Caco-2 (cell line): ENCODE measurements at regions not wholly inside any gene's neighbourhood (a gene's known extent, or its start where the extent isn't known, plus 50 kb on each side); places are given as distances from the start of the nearest gene placed in this dataset.

ENCODE experiments used
- BruUV-seq: library from RNA; stranded (reverse); fragments of 400-500 nt; replicated peaks from 2 replicates; lab custom pipeline; 2021; lab: Mats Ljungman, UMichigan
- CTCF ChIA-PET: fragments of 300-600 bp; sonication (Branson Sonifier 250); formaldehyde crosslinking; loops from one replicate; lab custom pipeline; 2022; ENCODE audit warnings: antibody characterized with exemption; lab: Charles Lee
- POLR2A ChIA-PET: fragments of 300-600 bp; sonication (Branson Sonifier 250); formaldehyde crosslinking; loops from one replicate; lab custom pipeline; 2022; ENCODE audit warnings: antibody characterized with exemption; lab: Charles Lee
- DNase-seq, 2 experiments: peaks; one replicate each; pipeline versions ENCODE4 v3.0.0 to v3.0.0-alpha.2; 2020 to 2022
- H3K27me3 ChIP-seq: replicated peaks from 2 replicates; pipeline ENCODE4 v1.6.0; 2011; ENCODE audit warnings: low read length; ENCODE audit not compliant: control insufficient read depth, insufficient read depth
- H3K36me3 ChIP-seq: 2 replicates; pipeline ENCODE4 v1.5.1; 2011; ENCODE audit warnings: low read length; ENCODE audit not compliant: control insufficient read depth, insufficient read depth
- H3K4me1 ChIP-seq: fragments of 250-450 bp; sonication (Bioruptor Pico); 2 replicates; pipeline ENCODE4 v1.5.1; 2020; ENCODE audit warnings: mild to moderate bottlenecking
- H3K4me3 ChIP-seq: 2 replicates; pipeline ENCODE4 v1.5.1; 2011; ENCODE audit warnings: low read depth, mild to moderate bottlenecking, control low read depth, low read length
- H3K9me3 ChIP-seq: fragments of 250-450 bp; sonication (Bioruptor Pico); 2 replicates; pipeline ENCODE4 v1.5.1; 2020; ENCODE audit warnings: mild to moderate bottlenecking, moderate library complexity
- H3K27ac Mint-ChIP-seq: one replicate; pipeline ENCODE4 v1.8.0; 2022; ENCODE audit warnings: mixed read lengths; ENCODE audit not compliant: unreplicated experiment
- H3K27me3 Mint-ChIP-seq: one replicate; pipeline ENCODE4 v1.8.0; 2022; ENCODE audit warnings: mixed read lengths; ENCODE audit not compliant: insufficient read depth, unreplicated experiment
- H3K36me3 Mint-ChIP-seq: one replicate; pipeline ENCODE4 v1.8.0; 2022; ENCODE audit warnings: mild to moderate bottlenecking, mixed read lengths; ENCODE audit not compliant: insufficient read depth, unreplicated experiment
- H3K4me1 Mint-ChIP-seq: one replicate; pipeline ENCODE4 v1.8.0; 2022; ENCODE audit warnings: low read depth, mixed read lengths; ENCODE audit not compliant: unreplicated experiment
- H3K4me3 Mint-ChIP-seq: one replicate; pipeline ENCODE4 v1.8.0; 2022; ENCODE audit warnings: mild to moderate bottlenecking, moderate library complexity, mixed read lengths; ENCODE audit not compliant: unreplicated experiment
- H3K9me3 Mint-ChIP-seq: one replicate; pipeline ENCODE4 v1.8.0; 2022; ENCODE audit warnings: mixed read lengths; ENCODE audit not compliant: unreplicated experiment
- CTCF ChIP-seq, 2 experiments: fragments of 200-600 bp in 1 of 2; IDR thresholded peaks; 1 replicate in 1 of 2; 2 replicates in 1 of 2; pipeline versions ENCODE4 v1.5.1 to v1.8.0; 2011 to 2022; ENCODE audit warnings: antibody characterized with exemption in 1 of 2, control low read depth in 1 of 2, inconsistent platforms in 1 of 2, low read depth in 1 of 2, low read length in 1 of 2, mild to moderate bottlenecking in 1 of 2, moderate library complexity in 1 of 2; ENCODE audit not compliant: insufficient read depth in 1 of 2, severe bottlenecking in 1 of 2, unreplicated experiment in 1 of 2
- intact Hi-C: fragments of 100-400 bp; cut with micrococcal nuclease; formaldehyde crosslinking; loops from one replicate; pipeline ENCODE4 v1.10.0; 2022; ENCODE audit not compliant: unreplicated experiment

- H3K27me3 Mint-ChIP-seq, result no peaks in the 10 kb centered on the region
- Histone ChIP-seq H3K4me3 (no peak overlapping the region), H3K36me3 (no peaks in the 10 kb centered on the region), H3K9me3 (no peaks in the 10 kb centered on the region), H3K27me3 (no peaks in the 10 kb centered on the region; the same call in 1 of the 2 replicates), H3K4me1 (peaks cover 8% of the 10 kb centered on the region)
- H3K27ac Mint-ChIP-seq, result no peak overlapping the region
- H3K9me3 Mint-ChIP-seq, result no peaks in the 10 kb centered on the region
- BruUV-seq, result no TSS peak
- H3K4me3 Mint-ChIP-seq, result no peak overlapping the region
- no peak for DNase-seq
- TF ChIP-seq CTCF (IDR thresholded peaks at IDR 0.05; ENCODE audit: insufficient read depth in 1 of 2, low read depth in 1 of 2, low read length in 1 of 2, severe bottlenecking in 1 of 2, unreplicated experiment in 1 of 2), result no peak
- intact Hi-C loops, result no loop called here
- CTCF ChIA-PET, result no interaction called here
- POLR2A ChIA-PET, result no interaction called here
- peaks cover under 1% of the 10 kb centered on the region for H3K4me1 Mint-ChIP-seq
- H3K36me3 Mint-ChIP-seq, result no peaks in the 10 kb centered on the region
Measured at GRCh38 chr5:167716126-167716775, 575.2 kb upstream of the WWC1 start.

- H3K9me3 Mint-ChIP-seq, result no peaks in the 10 kb centered on the region
- DNase-seq, result no peak
- no peaks in the 10 kb centered on the region for H3K27me3 Mint-ChIP-seq
- no peak overlapping the region for H3K4me3 Mint-ChIP-seq
- CTCF ChIA-PET, result no interaction called here
- intact Hi-C loops, result loop anchor here (5.0 kb wide), 1 partner anchor 497 kb away; no protein-coding TSS in a partner anchor
- Histone ChIP-seq H3K4me3 (no peak overlapping the region), H3K9me3 (no peaks in the 10 kb centered on the region), H3K27me3 (no peaks in the 10 kb centered on the region; the same call in 1 of the 2 replicates), H3K4me1 (peaks cover 3% of the 10 kb centered on the region; the same call in 1 of the 2 replicates), H3K36me3 (no peaks in the 10 kb centered on the region)
- peaks cover 22% of the 10 kb centered on the region for H3K4me1 Mint-ChIP-seq
- no peak for TF ChIP-seq CTCF (IDR thresholded peaks at IDR 0.05; ENCODE audit: insufficient read depth in 1 of 2, low read depth in 1 of 2, low read length in 1 of 2, severe bottlenecking in 1 of 2, unreplicated experiment in 1 of 2)
- H3K27ac Mint-ChIP-seq, result no peak overlapping the region
- POLR2A ChIA-PET, result no interaction called here
- no TSS peak for BruUV-seq
- H3K36me3 Mint-ChIP-seq, result no peaks in the 10 kb centered on the region
Measured at GRCh38 chr5:167720259-167720658, 571.2 kb upstream of the WWC1 start.

GRCh38 chr5:167720676-167721260 lies 570.7 kb upstream of the WWC1 start:
- H3K4me3 Mint-ChIP-seq, result no peak overlapping the region
- H3K4me1 ChIP-seq, result peaks cover 3% of the 10 kb centered on the region; the same call in 1 of the 2 replicates
- no peak overlapping the region for H3K4me3 ChIP-seq
- CTCF ChIA-PET, result no interaction called here
- no peaks in the 10 kb centered on the region for H3K27me3 Mint-ChIP-seq
- BruUV-seq, result no TSS peak
- no peaks in the 10 kb centered on the region for H3K36me3 Mint-ChIP-seq
- H3K27ac Mint-ChIP-seq, result no peak overlapping the region
- POLR2A ChIA-PET, result no interaction called here
- no peak for DNase-seq
- intact Hi-C loops, result loop anchor here (5.0 kb wide), 1 partner anchor 497 kb away; no protein-coding TSS in a partner anchor
- no peaks in the 10 kb centered on the region for H3K36me3 ChIP-seq
- peaks cover 22% of the 10 kb centered on the region for H3K4me1 Mint-ChIP-seq
- H3K9me3 ChIP-seq, result no peaks in the 10 kb centered on the region
- no peaks in the 10 kb centered on the region; the same call in 1 of the 2 replicates for H3K27me3 ChIP-seq
- no peaks in the 10 kb centered on the region for H3K9me3 Mint-ChIP-seq
- TF ChIP-seq CTCF (IDR thresholded peaks at IDR 0.05; ENCODE audit: insufficient read depth in 1 of 2, low read depth in 1 of 2, low read length in 1 of 2, severe bottlenecking in 1 of 2, unreplicated experiment in 1 of 2), result no peak
